A549 (cell line): ENCODE measurements at regions not wholly inside any gene's neighbourhood (a gene's known extent, or its start where the extent isn't known, plus 50 kb on each side); places are given as distances from the start of the nearest gene placed in this dataset.

Source experiments
- ATAC-seq, 2 experiments: fragments of 200-7000 bp in 1 of 2; fragments of >200 bp in 1 of 2; cut with Nextera tagmentation in 1 of 2; cut with Tn5 transposase in 1 of 2; 3 replicates each; pipeline versions ENCODE4 v1.8.0 to v1.9.1; 2018 to 2020; ENCODE audit warnings: mild to moderate bottlenecking in 1 of 2, moderate library complexity in 1 of 2
- CTCF ChIA-PET: fragments of 300-600 bp; sonication (Branson Sonifier 250); formaldehyde crosslinking; extraction: SDS; loops from one replicate; lab custom pipeline; 2021; ENCODE audit warnings: antibody characterized with exemption, inconsistent platforms; lab: Yijun Ruan, JAX
- POLR2A ChIA-PET: fragments of 350-600 bp; formaldehyde crosslinking; extraction: SDS; loops from one replicate; lab custom pipeline; 2021; ENCODE audit warnings: antibody characterized with exemption, inconsistent platforms; lab: Yijun Ruan, JAX
- DNase-seq, 2 experiments: peaks; one replicate each; pipeline versions ENCODE4 v3.0.0 to v3.0.0-alpha.2; 2011 to 2016; ENCODE audit warnings: low read depth in 1 of 2, low spot score in 1 of 2
- FAIRE-seq: peaks from 2 replicates; lab custom pipeline; 2011; peaks lifted over from hg19 to GRCh38; lab: Jason Lieb, UNC
- H3K27ac ChIP-seq, 2 experiments: fragments of >200 bp; sonication (Bioruptor Twin); formaldehyde crosslinking; 3 replicates each; pipeline ENCODE4 v1.5.1; 2016 to 2017
- H3K4me1 ChIP-seq: fragments of >200 bp; sonication (Bioruptor Twin); formaldehyde crosslinking; 3 replicates; pipeline ENCODE4 v1.6.1; 2016
- H3K4me2 ChIP-seq: fragments of >200 bp; sonication (Bioruptor Twin); formaldehyde crosslinking; 3 replicates; pipeline ENCODE4 v1.6.1; 2016
- H3K4me3 ChIP-seq: fragments of >200 bp; sonication (Bioruptor Twin); formaldehyde crosslinking; 3 replicates; pipeline ENCODE4 v1.5.1; 2016
- H3K9me3 ChIP-seq: fragments of >200 bp; sonication (Bioruptor Twin); formaldehyde crosslinking; 3 replicates; pipeline ENCODE4 v1.6.1; 2016
- BCL3 ChIP-seq: fragments of >200 bp; sonication (Bioruptor Twin); formaldehyde crosslinking; IDR thresholded peaks from 3 replicates; pipeline ENCODE4 v1.6.1; 2016
- EHF ChIP-seq: fragments of 250-450 bp; sonication (Bioruptor Pico); IDR thresholded peaks from 2 replicates; pipeline ENCODE4 v1.5.0; 2020; ENCODE audit warnings: mild to moderate bottlenecking
- FOSL2 ChIP-seq, 2 experiments: fragments of 450-650 bp in 1 of 2; fragments of >200 bp in 1 of 2; sonication (Bioruptor Twin) in 1 of 2; formaldehyde crosslinking; IDR thresholded peaks; 2 replicates each; pipeline versions ENCODE4 v1.5.0 to v1.6.1; 2016 to 2020; ENCODE audit warnings: mild to moderate bottlenecking in 1 of 2, moderate library complexity in 1 of 2
- HDAC2 ChIP-seq: fragments of 200-600 bp; sonication (generic); IDR thresholded peaks from 2 replicates; pipeline ENCODE4 v1.6.1; 2016
- HMGXB4 ChIP-seq: fragments of 250-450 bp; sonication (Bioruptor Pico); IDR thresholded peaks from 2 replicates; pipeline ENCODE4 v1.5.0; 2021; ENCODE audit warnings: mild to moderate bottlenecking, moderate library complexity, borderline replicate concordance
- HOXB5 ChIP-seq: fragments of 250-450 bp; sonication (Bioruptor Pico); IDR thresholded peaks from 2 replicates; pipeline ENCODE4 v1.5.0; 2020; ENCODE audit warnings: mild to moderate bottlenecking, moderate library complexity
- POLR2AphosphoS2 ChIP-seq: conservative IDR thresholded peaks from 2 replicates; pipeline ENCODE4 v1.6.1; 2012; ENCODE audit warnings: low read length, improper control_type of control experiment, inconsistent platforms
- REST ChIP-seq: fragments of 200-600 bp; sonication (generic); IDR thresholded peaks from 2 replicates; pipeline ENCODE4 v1.6.1; 2016; ENCODE audit warnings: antibody characterized with exemption, mild to moderate bottlenecking, moderate library complexity
- RFX5 ChIP-seq: fragments of 450-650 bp; IDR thresholded peaks from 2 replicates; pipeline ENCODE4 v1.7.1; 2014; ENCODE audit warnings: antibody characterized with exemption, mild to moderate bottlenecking, moderate library complexity
- RNF2 ChIP-seq: fragments of 200-600 bp; sonication (generic); IDR thresholded peaks from 2 replicates; pipeline ENCODE4 v1.6.1; 2016; ENCODE audit warnings: low read depth, mild to moderate bottlenecking, antibody characterized with exemption, moderate library complexity, borderline replicate concordance
- SMC3 ChIP-seq: fragments of >200 bp; sonication (Bioruptor Twin); formaldehyde crosslinking; IDR thresholded peaks from 3 replicates; pipeline ENCODE4 v1.6.1; 2018; ENCODE audit warnings: inconsistent platforms
- ZNF302 ChIP-seq: fragments of 250-450 bp; sonication (Bioruptor Pico); IDR thresholded peaks from 2 replicates; pipeline ENCODE4 v1.9.0; 2021; ENCODE audit warnings: inconsistent platforms, mild to moderate bottlenecking, moderate library complexity
- WGBS: methylation state at CpG from one replicate; pipeline ENCODE4 v1.1.6; 2017; ENCODE audit errors: missing lambda C conversion rate; 5-methylcytosine and 5-hydroxymethylcytosine counted together
- TF ChIP-seq, protein P1 (sequence below): IDR thresholded peaks from 2 replicates; pipeline ENCODE4 v1.6.1; 2012

GRCh38 chr10:121073728-121074127 is 222.6 kb downstream of the WDR11 start:
- no peak for TF ChIP-seq REST
- TF ChIP-seq RFX5: no peak
- no peak for TF ChIP-seq EHF (CRISPR knock-in tag)
- no peak for TF ChIP-seq RNF2
- TF ChIP-seq ZNF302: no peak
- TF ChIP-seq POLR2AphosphoS2: no peak
- no peak for TF ChIP-seq HMGXB4
- no peak for DNase-seq
- Histone ChIP-seq H3K9me3 (no peaks in the 10 kb centered on the region), H3K4me3 (no peak overlapping the region), H3K4me1 (no peaks in the 10 kb centered on the region), H3K4me2 (no peak overlapping the region), H3K27ac (no peak overlapping the region)
- ChIA-PET CTCF (interaction anchor here (1.1 kb wide), 1 partner anchor 10 kb away, joined by 3 read pairs; no protein-coding TSS in a partner anchor), POLR2A (no interaction called here)
- FAIRE-seq: no peak
- no peak for ATAC-seq
- WGBS: 31% methylated on average over 5 of the region's 5 CpGs

- FAIRE-seq: no peak
- DNase-seq: no peak
- Histone ChIP-seq H3K27ac (no peak overlapping the region), H3K4me3 (no peak overlapping the region), H3K4me2 (no peak overlapping the region), H3K9me3 (no peaks in the 10 kb centered on the region)
- CTCF ChIA-PET: no interaction called here
- WGBS: 16% methylated on average over 12 of the region's 12 CpGs
- ATAC-seq: no peak
- TF ChIP-seq HDAC2 (no peak), BCL3 (no peak), SMC3 (no peak), FOSL2 (IDR thresholded peaks at IDR 0.05) (no peak), FOSL2 (CRISPR knock-in tag; IDR thresholded peaks at IDR 0.05) (no peak), HOXB5 (no peak), HMGXB4 (no peak), EHF (CRISPR knock-in tag) (no peak)
- TF ChIP-seq, protein P1, sequence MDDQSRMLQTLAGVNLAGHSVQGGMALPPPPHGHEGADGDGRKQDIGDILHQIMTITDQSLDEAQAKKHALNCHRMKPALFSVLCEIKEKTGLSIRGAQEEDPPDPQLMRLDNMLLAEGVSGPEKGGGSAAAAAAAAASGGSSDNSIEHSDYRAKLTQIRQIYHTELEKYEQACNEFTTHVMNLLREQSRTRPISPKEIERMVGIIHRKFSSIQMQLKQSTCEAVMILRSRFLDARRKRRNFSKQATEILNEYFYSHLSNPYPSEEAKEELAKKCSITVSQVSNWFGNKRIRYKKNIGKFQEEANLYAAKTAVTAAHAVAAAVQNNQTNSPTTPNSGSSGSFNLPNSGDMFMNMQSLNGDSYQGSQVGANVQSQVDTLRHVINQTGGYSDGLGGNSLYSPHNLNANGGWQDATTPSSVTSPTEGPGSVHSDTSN: no peak
- TF ChIP-seq, all 56 proteins: peak for 0
- POLR2A ChIA-PET: no interaction called here
- H3K4me1 ChIP-seq: no peaks in the 10 kb centered on the region
Measured at GRCh38 chr10:121076776-121077715, 225.9 kb downstream of the WDR11 start.
